Stimulated activated CD8-positive, alpha-beta memory T cell treated with anti-CD3 and anti-CD28 coated beads, Interleukin-4, amount 100 ng/mL, for 4 hours (primary cell): ENCODE measurements at regions not wholly inside any gene's neighbourhood (a gene's known extent, or its start where the extent isn't known, plus 50 kb on each side); places are given as distances from the start of the nearest gene placed in this dataset.
"Not testable (repeated sequence)": the region's sequence is repeated elsewhere in the genome, so short reads cannot be mapped to it uniquely, and the experiment has no call there.

Source experiments
- DNase-seq, 2 donors: peaks; one replicate each; pipeline ENCODE4 v3.0.0-alpha.2; 2020; ENCODE audit warnings: low read depth in 2 of 2, low spot score in 1 of 2

DNA sequence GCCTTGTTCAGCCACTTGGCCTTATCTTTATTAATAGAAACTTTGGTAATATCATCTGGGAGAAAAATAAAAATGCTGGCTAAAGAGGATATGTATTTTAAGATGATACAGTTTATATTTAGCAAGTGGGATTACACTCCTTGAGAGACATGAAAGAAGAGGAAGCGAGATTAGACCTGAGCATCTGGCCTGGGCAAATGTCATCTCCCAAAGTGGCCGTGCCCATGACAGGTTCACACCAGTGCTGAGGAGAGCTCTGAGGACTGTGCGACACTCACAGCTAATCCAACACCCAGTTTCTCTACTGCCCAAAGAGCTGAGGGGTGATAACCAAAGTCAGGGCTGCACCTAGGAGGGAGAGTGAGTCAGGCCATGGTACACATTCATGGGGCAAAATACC, 121.7 kb upstream of the DUSP10 start:
- DNase-seq = no peak

- DNase-seq = no peak
Measured at GRCh38 chr1:221862971-221863370, 121.1 kb upstream of the DUSP10 start.

GRCh38 chr1:221858818-221859611, 117.1 kb upstream of the DUSP10 start:
- no peak for DNase-seq

DNA sequence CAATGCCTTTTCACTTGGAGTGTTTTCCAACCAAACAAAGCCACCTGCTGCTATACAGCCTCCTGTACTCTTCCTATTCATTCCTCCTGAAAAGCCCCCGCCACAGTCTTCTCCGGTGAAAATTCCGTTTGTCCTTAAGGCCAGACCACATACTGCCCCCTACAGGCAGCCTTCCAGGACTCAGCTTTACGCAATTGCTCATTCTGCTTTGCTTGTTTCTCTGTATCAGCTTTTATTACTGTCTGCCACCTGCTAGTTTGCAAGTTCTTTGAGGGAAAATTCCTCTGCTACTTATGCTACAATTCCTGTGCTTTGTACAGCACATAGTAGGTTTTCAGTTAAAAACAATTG, 115.2 kb upstream of the DUSP10 start:
- DNase-seq = not testable (repeated sequence)

DNA sequence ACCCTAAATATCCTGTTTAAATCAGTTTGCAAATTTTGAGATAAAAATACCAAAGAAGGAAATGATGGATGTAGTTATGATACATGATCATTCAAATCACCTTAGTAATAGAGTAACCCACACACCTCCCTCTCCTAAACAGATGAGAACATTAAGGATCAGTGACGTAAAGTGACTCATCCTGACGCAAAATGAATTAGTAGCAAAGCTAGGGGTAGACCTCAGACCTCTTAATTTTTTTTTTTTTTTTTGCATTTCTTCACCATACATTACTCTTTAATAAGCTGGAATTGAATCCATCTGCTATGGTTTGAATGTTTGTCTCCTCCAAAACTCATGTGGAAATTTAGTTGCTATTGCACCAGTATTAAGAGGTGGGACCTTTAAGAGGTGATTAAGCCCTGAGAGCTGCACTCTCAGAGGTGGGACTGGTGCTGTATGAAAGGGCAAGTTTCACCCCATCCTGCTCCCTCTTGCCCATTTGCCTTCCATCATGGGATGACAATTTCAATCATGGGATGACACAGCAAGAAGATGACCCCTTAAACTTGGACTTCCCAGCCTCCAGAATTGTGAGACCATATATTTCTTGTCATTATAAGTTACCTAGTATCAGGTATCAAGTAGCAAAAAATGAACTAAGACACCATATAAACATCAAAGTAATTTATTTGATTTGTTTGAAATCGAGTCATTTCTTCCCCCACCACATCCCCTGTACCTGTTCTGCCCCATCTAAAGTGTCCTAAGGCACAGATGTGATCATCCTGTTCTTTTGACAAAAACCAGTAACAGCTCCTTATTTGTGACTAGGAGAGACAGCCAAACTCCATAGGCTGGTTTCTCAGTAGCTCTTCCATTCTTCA, 114.6 kb upstream of the DUSP10 start:
- DNase-seq = no peak

DNA sequence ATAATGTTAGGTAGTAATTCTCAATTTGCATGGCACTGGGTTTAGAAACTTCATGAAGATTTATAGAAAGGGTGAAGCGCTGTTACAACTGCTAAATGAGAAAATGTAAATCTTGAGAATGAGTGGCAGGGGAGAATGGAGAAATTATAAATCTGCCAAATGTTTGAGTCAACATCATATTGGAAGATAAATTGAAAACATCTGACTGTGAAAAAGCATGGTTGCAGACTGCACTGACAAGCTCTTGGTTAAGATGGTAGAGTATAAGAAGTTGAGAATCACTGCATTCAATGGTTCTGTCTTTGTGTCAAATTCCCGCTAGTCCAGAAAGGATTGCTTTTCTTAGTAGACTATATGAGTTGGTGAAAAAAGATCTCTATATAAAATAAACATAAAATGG, 113.3 kb upstream of the DUSP10 start:
- DNase-seq = no peak

- DNase-seq = no peak
Measured at GRCh38 chr1:221851336-221851735, 109.4 kb upstream of the DUSP10 start.

DNA sequence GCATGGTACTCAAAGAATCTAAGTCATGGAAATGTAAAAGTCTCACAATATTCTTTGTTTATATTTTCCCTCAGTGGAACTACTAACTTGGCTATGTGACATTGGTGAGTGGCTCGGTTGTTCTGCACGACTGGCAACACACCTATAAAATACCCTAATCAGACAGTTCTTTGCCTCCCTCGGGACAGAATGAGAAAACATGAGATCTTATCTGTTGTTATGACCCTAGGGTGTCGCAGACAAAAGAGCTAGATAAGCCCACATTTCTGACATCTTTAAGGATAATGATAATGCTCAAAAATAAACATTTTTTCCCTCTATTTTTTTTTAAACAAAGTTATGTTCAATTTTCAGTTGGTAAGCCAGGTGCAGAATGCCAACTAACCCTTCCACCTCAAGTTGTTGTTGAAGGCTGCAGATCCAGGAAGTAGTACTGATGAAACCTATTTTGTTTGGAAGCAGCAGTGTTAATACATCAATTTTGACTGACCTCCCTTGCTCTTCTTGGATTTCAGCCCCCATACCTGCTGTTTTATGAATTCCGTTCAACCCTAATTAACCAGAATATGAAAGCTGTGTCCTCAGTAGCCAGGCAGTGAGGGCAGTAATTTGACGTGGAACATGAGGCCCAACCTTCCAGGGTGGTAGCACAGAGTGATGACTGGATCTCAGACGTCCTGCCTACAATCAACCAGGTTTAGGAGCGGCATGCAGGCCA, 108.7 kb upstream of the DUSP10 start:
- DNase-seq = no peak

- DNase-seq = no peak
Measured at GRCh38 chr1:221849897-221850296, 108.0 kb upstream of the DUSP10 start.

DNA sequence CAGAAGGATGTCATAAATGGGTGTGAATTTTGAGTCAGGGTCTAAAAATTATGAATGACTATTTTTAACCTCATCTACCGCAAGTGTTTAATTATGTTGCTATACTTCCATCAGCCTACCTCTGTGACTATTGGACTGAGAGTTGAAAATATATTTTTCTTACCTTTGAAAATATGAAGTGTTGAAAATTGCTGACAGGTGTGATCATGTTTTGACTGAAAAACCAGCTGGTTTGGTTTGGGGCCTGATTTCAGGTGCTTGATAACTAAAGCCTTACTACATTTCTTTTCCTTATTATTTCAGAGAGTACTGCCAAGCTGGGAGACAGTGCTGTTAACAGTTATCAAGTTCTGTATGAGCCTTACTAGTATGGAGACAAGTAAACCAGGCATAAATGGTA, 107.2 kb upstream of the DUSP10 start:
- no peak for DNase-seq

DNA sequence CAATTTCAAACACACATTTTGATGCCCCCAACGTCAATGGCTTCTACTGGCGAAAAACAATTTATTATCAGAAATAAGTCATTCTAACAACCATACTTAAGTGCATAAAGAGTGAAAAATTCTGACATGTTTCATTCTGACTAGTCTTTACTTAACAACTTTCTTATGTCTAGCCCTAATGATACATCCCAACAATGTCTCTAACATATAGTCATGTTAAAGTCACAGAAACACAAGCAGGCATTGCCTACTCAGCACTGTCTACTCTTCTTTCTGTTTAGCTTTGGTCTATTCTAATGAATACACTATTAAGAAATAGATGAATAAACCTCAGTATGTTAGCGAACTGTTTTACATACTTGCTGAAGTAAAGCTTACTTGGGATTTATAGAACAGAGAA, 105.8 kb upstream of the DUSP10 start:
- no peak for DNase-seq

- no peak for DNase-seq
Measured at GRCh38 chr1:221845650-221846371, 103.9 kb upstream of the DUSP10 start.

- no peak for DNase-seq
Measured at GRCh38 chr1:221841983-221842335, 100.1 kb upstream of the DUSP10 start.

DNA sequence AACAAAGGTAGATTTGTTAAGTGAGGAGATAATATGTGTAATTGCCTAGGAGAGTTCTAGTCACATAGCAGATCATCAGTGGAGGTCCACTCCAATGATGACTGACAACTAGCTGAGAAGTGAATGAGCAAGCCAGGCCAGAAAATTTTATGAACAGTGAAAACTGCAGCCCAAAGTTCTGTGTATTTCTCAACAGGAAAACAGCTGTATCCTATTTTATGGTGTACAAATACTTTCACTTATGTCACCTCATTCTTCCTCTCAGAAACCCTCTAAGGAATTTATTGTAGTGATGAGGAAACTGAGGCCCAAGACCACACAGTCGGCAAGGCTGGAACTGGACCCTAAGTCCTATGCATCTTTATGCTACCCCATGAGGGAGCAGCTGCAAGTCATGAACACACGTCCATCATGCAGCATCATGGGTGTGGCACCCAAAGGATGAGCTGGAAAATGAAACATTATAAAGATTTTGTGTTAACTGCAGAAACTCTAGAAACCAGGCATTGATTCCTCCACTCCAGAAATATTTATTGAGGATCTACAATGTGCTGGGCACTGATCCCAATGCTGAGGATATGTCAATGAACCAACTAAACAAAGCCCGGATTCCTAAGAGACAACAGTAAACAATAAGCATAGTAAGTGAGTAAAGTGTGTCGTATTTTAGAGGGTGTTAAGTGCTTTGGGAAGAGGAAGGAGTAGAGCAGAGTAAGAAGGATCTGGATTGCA, 99.5 kb upstream of the DUSP10 start:
- no peak for DNase-seq

DNA sequence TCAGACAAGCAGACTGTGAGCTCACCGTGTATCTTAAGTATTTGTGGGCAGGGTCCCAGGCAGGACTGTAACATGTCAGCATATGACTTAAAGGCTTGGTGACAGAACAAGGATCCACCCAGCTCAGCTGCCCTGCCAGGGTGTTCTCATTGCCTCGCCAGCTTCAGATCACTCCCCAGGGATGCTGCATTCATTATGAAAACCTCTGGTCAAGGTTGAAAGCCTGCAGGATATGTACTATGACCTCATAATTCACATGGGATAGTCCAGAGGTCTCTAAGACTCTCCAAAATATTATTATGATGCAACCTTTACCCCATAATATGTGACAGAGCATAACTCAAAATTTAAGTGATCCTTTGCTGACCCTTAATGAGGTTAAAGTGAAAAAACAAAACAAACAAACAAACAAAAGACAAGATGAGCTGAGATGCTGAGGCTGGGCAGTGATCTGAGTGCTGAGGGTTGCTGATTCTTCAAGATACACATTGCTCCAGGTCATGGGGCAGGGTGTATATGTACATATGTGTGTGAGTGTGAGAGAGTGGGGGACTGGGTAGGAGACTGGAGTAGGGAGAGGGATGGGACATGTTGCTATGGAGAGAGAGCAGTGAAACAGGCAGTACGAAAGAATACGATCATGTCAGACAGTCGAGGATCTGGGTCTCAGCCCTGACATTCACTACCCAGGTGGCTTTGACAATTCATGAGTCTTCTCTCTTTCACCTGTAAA, 98.8 kb upstream of the DUSP10 start:
- DNase-seq = no peak

GRCh38 chr1:221839782-221840395, 98.0 kb upstream of the DUSP10 start:
- peak; percentile 52 to 71 for DNase-seq

- DNase-seq = no peak
Measured at GRCh38 chr1:221839321-221839720, 97.4 kb upstream of the DUSP10 start.

- no peak for DNase-seq
Measured at GRCh38 chr1:221837896-221838295, 96.0 kb upstream of the DUSP10 start.

GRCh38 chr1:221834698-221835513, 93.0 kb upstream of the DUSP10 start:
- DNase-seq = no peak
